ENCODE measurements at regions not wholly inside any gene's neighbourhood (a gene's known extent, or its start where the extent isn't known, plus 50 kb on each side); places are given as distances from the start of the nearest gene placed in this dataset.
A peak's percentile ranks its signal among the peaks of the same experiment; 100 is the strongest.

DNA sequence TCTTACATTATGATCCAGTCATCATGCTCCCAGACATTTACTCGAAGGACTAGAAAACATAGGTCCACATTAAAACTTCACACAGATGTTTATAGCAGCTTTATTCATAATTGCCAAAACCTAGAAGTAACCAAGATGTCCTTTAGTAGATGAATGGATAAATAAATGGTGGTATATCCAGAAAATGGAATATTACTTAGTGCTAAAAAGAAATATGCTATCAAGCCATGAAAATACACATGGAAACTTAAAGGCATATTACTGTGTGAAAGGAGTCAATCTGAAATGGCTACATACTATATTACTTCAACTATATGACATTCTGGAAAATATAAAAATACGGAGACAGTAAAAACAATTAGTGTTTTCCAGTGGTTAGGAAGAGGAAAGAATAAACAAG lies 1039.1 kb upstream of the INTU start:
- no peak overlapping the region for H3K27ac ChIP-seq
- ChIA-PET POLR2A (ENCODE audit: low non-redundant PET) (no interaction called here), CTCF (no interaction called here)
- no peak for DNase-seq (ENCODE audit: low spot score)
- no peak for TF ChIP-seq CTCF (conservative IDR thresholded peaks at IDR 0.05; ENCODE audit: low read depth)

DNA sequence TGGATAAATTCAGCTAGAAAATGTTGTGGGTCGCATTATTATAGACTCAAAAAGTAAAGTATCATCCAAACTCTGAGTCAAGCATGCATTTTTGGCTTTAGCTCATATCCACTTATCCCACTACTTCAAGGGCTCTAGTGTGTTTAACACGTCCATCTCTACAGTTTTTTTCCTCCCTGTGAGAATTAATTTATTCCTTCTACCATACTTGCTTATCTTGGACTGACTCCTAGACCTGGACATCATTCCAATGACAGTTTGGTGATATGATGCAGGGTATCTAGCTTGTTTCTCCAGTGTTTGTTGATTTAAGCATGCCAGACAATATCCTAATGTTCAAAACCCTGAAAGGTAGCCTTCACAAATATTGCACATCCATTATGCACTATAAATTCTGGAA lies 1037.1 kb upstream of the INTU start:
- DNase-seq (ENCODE audit: low spot score) = no peak
- CTCF ChIA-PET = no interaction called here
- no peak for TF ChIP-seq CTCF (conservative IDR thresholded peaks at IDR 0.05; ENCODE audit: low read depth)
- no peak overlapping the region for H3K27ac ChIP-seq
- POLR2A ChIA-PET (ENCODE audit: low non-redundant PET) = no interaction called here

- POLR2A ChIA-PET (ENCODE audit: low non-redundant PET) = no interaction called here
- TF ChIP-seq CTCF (conservative IDR thresholded peaks at IDR 0.05; ENCODE audit: low read depth) = no peak
- H3K27ac ChIP-seq = no peak overlapping the region
- CTCF ChIA-PET = no interaction called here
- DNase-seq (ENCODE audit: low spot score) = no peak
Measured at GRCh38 chr4:126599746-126600145, 1033.0 kb upstream of the INTU start.

DNA sequence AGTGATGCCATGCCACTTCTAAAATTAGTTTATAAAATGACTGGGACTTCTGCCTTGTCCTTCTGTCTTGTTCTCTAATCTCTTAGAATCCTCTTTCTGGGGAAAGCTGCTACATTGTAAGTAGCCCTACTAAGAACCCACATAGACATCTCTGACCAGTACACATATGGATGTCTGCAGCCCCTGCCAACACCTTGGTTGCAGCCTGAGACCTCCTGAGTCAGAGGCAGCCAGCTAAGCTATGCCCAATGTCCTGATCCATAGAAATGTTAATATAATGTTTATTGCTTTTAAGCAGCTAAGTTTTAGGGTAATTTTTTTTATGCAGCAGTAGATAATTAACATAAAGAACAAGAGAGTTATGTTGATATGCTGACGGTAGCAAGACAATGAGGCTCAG lies 1029.5 kb upstream of the INTU start:
- no peak for TF ChIP-seq CTCF (conservative IDR thresholded peaks at IDR 0.05; ENCODE audit: low read depth)
- DNase-seq (ENCODE audit: low spot score) = no peak
- ChIA-PET CTCF (interaction anchor here (0.6 kb wide), 1 partner anchor 485 kb away, joined by 3 read pairs; no protein-coding TSS in a partner anchor), POLR2A (ENCODE audit: low non-redundant PET) (no interaction called here)
- no peak overlapping the region for H3K27ac ChIP-seq

GRCh38 chr4:126603825-126604224 lies 1028.9 kb upstream of the INTU start:
- ChIA-PET CTCF (interaction anchor here (0.6 to 0.8 kb wide), 2 partner anchors 35 to 485 kb away, joined by 3 read pairs; no protein-coding TSS in a partner anchor), POLR2A (ENCODE audit: low non-redundant PET) (no interaction called here)
- no peak overlapping the region for H3K27ac ChIP-seq
- TF ChIP-seq CTCF (conservative IDR thresholded peaks at IDR 0.05; ENCODE audit: low read depth) = no peak
- DNase-seq (ENCODE audit: low spot score) = no peak

DNA sequence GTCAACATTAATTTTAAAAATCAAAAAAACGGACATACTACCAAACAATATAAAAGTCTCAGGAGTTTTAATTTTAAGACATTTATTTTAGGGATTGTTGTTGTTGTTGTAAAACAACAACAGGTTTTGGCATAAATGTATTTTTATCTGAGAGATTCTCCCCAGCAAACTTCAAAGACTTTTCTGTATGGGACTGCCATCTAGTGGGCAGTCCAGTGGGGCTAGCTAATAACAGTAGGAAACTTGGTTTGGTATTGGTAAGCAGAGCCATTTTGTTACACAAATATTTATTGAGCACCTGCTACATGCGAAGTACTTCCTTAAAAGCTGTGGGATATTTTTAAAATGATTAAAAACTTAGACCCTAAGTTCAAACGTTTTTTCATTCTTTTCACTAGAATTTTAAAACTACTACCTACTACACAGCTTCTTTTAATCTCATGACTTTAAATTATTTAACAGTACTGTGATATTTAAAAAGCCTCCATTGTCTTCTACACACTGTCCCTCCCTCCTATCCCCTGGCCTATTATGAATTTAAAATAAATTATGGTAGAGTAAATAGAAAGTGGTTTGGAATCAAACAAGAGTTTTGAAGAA lies 1028.4 kb upstream of the INTU start:
- CTCF ChIA-PET = interaction anchor here (0.5 to 0.8 kb wide), 4 partner anchors 34 to 804 kb away, joined by 3 to 7 read pairs (median 3); no protein-coding TSS in a partner anchor
- DNase-seq (ENCODE audit: low spot score) = peak; percentile 44
- TF ChIP-seq CTCF (conservative IDR thresholded peaks at IDR 0.05; ENCODE audit: low read depth) = peak; percentile 80
- POLR2A ChIA-PET (ENCODE audit: low non-redundant PET) = no interaction called here
- H3K27ac ChIP-seq = no peak overlapping the region

All from RWPE1 (cell line).